Cardiac muscle cell (in vitro differentiated cells and primary cell): ENCODE measurements at regions not wholly inside any gene's neighbourhood (a gene's known extent, or its start where the extent isn't known, plus 50 kb on each side); places are given as distances from the start of the nearest gene placed in this dataset.

Experiments
- DNase-seq, 2 donors: peaks; one replicate each; pipeline versions ENCODE4 v3.0.0 to v3.0.0-alpha.2; 2010 to 2017; ENCODE audit warnings: low read depth in 1 of 2, low spot score in 1 of 2
- H3K27ac ChIP-seq: fragments of 200-600 bp; sonication (generic); 2 replicates; pipeline ENCODE4 v1.5.1; 2016
- H3K27me3 ChIP-seq: fragments of 200-600 bp; sonication (generic); 2 replicates; pipeline ENCODE4 v1.6.0; 2016; ENCODE audit warnings: control low read depth
- H3K36me3 ChIP-seq: fragments of 200-600 bp; sonication (generic); 2 replicates; pipeline ENCODE4 v1.5.1; 2016; ENCODE audit warnings: control low read depth
- H3K4me1 ChIP-seq: fragments of 200-600 bp; sonication (generic); 2 replicates; pipeline ENCODE4 v1.8.1; 2017; ENCODE audit warnings: low read depth, mild to moderate bottlenecking, mixed run types
- H3K4me3 ChIP-seq: fragments of 200-600 bp; sonication (generic); 2 replicates; pipeline ENCODE4 v1.5.1; 2016; ENCODE audit warnings: mild to moderate bottlenecking
- H3K9me3 ChIP-seq: fragments of 200-600 bp; sonication (generic); 2 replicates; pipeline ENCODE4 v1.5.1; 2017; ENCODE audit warnings: low read depth, mild to moderate bottlenecking, control low read depth
- TF ChIP-seq, protein P1 (sequence below): IDR thresholded peaks from 2 replicates; pipeline ENCODE4 v1.5.1; 2012; ENCODE audit warnings: low read depth, mild to moderate bottlenecking, low read length

DNA sequence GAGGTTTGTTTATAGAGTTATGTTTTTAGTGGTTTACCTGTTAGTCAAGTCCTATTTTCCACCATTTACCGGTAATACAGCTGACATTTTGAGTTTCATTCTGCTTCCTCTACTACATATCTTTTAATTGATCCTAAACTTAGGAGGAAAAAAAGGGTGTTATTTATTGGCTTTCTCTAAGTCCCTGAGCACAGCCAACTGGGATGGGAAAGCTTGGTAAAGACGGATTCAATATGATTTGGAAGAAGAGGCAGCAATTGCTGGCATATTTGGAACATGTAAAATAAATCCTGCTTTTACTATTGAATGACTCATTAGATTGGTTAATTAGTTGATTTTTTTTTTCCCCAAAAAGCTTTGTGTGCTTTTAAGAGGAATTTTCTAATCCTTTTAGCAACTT, 475.7 kb downstream of the PRKD1 start:
- Histone ChIP-seq H3K36me3 (no peaks in the 10 kb centered on the region), H3K27me3 (no peaks in the 10 kb centered on the region), H3K4me1 (no peaks in the 10 kb centered on the region), H3K4me3 (no peak overlapping the region), H3K9me3 (no peaks in the 10 kb centered on the region), H3K27ac (no peak overlapping the region)
- TF ChIP-seq, protein P1, sequence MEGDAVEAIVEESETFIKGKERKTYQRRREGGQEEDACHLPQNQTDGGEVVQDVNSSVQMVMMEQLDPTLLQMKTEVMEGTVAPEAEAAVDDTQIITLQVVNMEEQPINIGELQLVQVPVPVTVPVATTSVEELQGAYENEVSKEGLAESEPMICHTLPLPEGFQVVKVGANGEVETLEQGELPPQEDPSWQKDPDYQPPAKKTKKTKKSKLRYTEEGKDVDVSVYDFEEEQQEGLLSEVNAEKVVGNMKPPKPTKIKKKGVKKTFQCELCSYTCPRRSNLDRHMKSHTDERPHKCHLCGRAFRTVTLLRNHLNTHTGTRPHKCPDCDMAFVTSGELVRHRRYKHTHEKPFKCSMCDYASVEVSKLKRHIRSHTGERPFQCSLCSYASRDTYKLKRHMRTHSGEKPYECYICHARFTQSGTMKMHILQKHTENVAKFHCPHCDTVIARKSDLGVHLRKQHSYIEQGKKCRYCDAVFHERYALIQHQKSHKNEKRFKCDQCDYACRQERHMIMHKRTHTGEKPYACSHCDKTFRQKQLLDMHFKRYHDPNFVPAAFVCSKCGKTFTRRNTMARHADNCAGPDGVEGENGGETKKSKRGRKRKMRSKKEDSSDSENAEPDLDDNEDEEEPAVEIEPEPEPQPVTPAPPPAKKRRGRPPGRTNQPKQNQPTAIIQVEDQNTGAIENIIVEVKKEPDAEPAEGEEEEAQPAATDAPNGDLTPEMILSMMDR = no peak
- no peak for DNase-seq

DNA sequence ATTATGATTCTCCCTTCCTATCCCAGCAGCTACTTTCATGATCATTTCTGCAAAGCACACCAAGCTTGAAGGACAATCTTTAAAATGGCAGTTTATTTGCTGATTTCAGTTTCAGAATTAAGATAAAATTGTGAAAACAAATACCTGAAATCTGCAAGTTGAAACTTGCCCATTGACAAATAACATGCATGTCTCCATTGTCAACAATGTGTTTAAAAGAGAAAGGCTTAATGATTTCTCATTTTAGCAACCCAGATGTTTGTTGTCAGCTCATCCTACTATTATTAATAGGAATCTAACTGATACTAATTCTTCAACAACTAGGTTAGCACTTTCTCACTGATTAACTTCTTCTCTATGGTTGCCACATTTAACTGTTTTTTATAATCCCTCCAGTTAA, 474.6 kb downstream of the PRKD1 start:
- TF ChIP-seq, protein P1 = no peak
- no peaks in the 10 kb centered on the region for H3K27me3 ChIP-seq
- H3K27ac ChIP-seq = no peak overlapping the region
- no peaks in the 10 kb centered on the region for H3K36me3 ChIP-seq
- DNase-seq = no peak
- H3K9me3 ChIP-seq = no peaks in the 10 kb centered on the region
- no peaks in the 10 kb centered on the region for H3K4me1 ChIP-seq
- H3K4me3 ChIP-seq = no peak overlapping the region

DNA sequence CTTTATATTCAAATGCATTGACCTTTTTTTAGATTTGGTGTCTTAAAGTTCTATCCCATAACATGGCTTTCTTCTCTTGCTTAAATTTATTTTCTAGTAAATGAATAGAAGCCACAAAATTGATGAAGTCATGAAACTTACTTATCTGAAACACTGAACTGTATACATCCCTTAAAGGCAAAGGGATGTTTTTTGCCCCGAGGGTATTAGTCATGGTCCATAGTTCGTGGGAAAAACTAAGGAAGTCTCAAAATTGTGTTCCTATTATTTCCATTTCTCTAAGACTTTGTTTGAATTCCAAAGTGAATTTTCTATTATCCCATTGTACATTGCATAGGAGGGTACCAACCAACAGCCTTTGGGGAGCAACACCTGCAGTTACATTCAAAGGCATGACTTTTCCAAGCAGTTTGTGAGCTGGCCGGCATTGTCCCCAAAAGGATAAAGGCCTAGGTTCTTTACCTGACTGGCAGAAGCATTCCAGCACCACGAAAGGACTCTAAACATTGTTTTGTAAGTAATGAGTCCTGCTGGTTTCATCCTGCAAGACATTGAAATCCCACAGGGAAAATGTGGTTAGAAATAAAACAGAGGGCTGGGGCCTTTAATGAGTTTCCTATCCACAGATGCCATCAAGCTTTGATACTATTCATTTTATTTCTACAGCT, 473.5 kb downstream of the PRKD1 start:
- TF ChIP-seq, protein P1 = no peak
- Histone ChIP-seq H3K27me3 (no peaks in the 10 kb centered on the region), H3K27ac (no peak overlapping the region), H3K4me1 (no peaks in the 10 kb centered on the region), H3K9me3 (no peaks in the 10 kb centered on the region), H3K36me3 (no peaks in the 10 kb centered on the region), H3K4me3 (no peak overlapping the region)
- DNase-seq = no peak

DNA sequence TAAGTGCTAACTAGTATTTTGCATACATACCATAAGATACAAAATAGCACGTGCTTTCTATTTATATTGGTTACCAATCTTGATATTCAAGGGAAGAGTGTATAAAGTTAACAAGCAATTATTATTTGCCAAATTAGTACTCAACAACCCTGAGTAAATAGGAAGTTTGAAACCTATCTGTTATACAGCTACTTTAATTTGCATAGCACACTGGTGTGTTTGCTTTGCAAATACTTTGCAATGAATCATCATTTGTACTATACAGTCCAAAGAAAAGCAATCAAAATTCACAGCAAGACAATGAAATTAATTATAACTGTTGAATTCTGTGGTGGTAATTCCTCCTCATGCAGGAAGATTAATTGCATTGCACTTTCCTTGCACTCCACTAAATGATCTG, 469.1 kb downstream of the PRKD1 start:
- H3K36me3 ChIP-seq = no peaks in the 10 kb centered on the region
- no peak overlapping the region for H3K27ac ChIP-seq
- peaks cover 4% of the 10 kb centered on the region for H3K4me1 ChIP-seq
- no peak for DNase-seq
- H3K27me3 ChIP-seq = no peaks in the 10 kb centered on the region
- H3K4me3 ChIP-seq = no peak overlapping the region
- H3K9me3 ChIP-seq = no peaks in the 10 kb centered on the region
- TF ChIP-seq, protein P1 = no peak

DNA sequence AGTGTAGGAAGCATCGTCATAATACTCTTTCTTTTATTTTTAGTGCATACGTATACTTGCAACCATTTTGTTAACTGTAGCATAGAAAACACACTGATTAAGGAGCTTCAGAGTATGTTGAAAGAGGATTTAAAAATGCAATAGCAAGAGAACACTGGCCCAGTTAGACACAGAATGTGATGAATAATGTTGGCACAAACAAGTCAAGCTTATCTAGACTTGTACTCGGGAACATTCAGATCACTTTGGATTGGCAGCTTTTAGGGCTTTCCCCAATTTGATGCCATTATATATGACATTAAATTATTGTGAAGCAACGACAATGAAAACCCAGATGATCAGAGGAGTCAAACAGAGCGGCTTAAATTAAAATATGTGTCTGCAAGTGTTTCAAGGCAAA, 468.1 kb downstream of the PRKD1 start:
- no peak for DNase-seq
- no peaks in the 10 kb centered on the region for H3K27me3 ChIP-seq
- TF ChIP-seq, protein P1 = no peak
- H3K4me1 ChIP-seq = peaks cover 11% of the 10 kb centered on the region
- no peak overlapping the region for H3K27ac ChIP-seq
- no peaks in the 10 kb centered on the region for H3K9me3 ChIP-seq
- H3K4me3 ChIP-seq = no peak overlapping the region
- no peaks in the 10 kb centered on the region for H3K36me3 ChIP-seq
